ENCODE measurements at regions not wholly inside any gene's neighbourhood (a gene's known extent, or its start where the extent isn't known, plus 50 kb on each side); places are given as distances from the start of the nearest gene placed in this dataset.

DNA sequence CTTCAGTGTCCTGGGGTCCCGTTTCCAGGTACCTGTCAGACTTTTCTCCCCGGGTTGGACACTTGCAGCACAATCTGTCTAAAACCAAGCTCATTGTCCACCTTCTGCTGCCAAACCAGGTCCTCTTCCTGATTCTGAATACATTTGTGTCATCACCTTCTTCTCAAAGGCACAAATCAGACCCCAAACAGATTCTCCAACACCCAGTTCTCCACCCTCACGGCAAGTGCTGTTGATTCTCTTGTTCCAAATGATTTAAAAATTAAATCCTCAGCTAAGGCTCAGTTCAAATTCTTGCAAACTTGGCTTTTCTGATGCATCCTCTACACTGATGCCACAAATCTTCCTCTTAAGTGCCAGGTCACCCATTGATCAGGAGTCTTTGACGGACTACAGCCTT, 122.5 kb upstream of the LDB2 start:
- TF ChIP-seq, protein P1, sequence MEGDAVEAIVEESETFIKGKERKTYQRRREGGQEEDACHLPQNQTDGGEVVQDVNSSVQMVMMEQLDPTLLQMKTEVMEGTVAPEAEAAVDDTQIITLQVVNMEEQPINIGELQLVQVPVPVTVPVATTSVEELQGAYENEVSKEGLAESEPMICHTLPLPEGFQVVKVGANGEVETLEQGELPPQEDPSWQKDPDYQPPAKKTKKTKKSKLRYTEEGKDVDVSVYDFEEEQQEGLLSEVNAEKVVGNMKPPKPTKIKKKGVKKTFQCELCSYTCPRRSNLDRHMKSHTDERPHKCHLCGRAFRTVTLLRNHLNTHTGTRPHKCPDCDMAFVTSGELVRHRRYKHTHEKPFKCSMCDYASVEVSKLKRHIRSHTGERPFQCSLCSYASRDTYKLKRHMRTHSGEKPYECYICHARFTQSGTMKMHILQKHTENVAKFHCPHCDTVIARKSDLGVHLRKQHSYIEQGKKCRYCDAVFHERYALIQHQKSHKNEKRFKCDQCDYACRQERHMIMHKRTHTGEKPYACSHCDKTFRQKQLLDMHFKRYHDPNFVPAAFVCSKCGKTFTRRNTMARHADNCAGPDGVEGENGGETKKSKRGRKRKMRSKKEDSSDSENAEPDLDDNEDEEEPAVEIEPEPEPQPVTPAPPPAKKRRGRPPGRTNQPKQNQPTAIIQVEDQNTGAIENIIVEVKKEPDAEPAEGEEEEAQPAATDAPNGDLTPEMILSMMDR (conservative IDR thresholded peaks at IDR 0.05; ENCODE audit: low read depth, low read length) = no peak
- TF ChIP-seq EZH2 (IDR thresholded peaks at IDR 0.05; ENCODE audit: low read length, unreplicated experiment) = no peak
